ENCODE measurements at regions not wholly inside any gene's neighbourhood (a gene's known extent, or its start where the extent isn't known, plus 50 kb on each side); places are given as distances from the start of the nearest gene placed in this dataset.

GRCh38 chr1:115530407-115530806 lies 111.4 kb upstream of the VANGL1 start:
- TF ChIP-seq POLR2A (IDR thresholded peaks at IDR 0.05) = no peak
- no peak for TF ChIP-seq CTCF (IDR thresholded peaks at IDR 0.05 in 8 of 11, conservative IDR thresholded peaks at IDR 0.05 in 3 of 11)
- TF ChIP-seq POLR2AphosphoS5 (IDR thresholded peaks at IDR 0.05) = no peak
